CD4-positive, alpha-beta T cell treated with Interleukin-4 for 1 hour (primary cell): ENCODE measurements at regions not wholly inside any gene's neighbourhood (a gene's known extent, or its start where the extent isn't known, plus 50 kb on each side); places are given as distances from the start of the nearest gene placed in this dataset.

Source experiments
- DNase-seq, 2 donors: peaks; one replicate each; pipeline ENCODE4 v3.0.0-alpha.2; 2020 to 2022

- no peak for DNase-seq
These were observed 410.0 kb upstream of the CCDC196 start for GRCh38 chr14:66076176-66076575.

DNA sequence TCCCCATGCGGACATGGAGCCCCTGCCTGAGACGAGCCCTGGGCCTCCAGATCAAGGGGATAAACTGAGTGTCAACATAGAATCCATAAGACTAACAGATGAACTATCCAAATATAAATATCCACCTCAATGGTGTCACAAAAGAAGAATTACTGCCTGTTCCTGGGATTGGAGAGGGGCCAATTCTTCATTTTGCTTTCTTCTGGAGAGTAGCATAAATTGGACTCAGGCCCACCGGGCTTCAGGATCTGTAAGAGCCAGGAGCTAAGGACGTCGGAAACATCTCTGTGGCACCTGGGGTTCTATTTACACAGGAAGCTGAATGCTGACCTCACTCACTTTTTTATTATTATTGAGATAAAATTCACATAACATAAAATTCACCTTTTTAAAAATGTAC lies 408.2 kb upstream of the CCDC196 start:
- DNase-seq, result no peak

GRCh38 chr14:66081594-66082376 lies 404.4 kb upstream of the CCDC196 start:
- DNase-seq, result no peak

DNA sequence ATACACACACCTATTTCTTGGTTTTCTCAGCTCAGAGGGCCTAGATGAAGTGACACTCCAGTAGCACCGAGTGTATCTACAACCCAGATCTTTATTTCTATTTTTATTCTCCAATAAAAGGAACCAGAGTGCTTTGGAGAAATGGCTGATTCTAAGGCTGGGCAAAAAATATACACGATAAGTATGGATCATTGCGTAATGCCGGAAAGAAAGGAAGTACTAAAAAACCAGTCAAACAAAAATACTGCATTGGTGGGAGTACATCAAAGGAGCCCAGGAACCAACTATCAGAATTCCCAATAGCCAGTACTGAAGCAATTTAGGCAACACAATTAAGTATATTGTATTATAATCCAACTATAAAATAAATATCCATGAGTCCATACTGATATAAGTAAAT lies 400.9 kb upstream of the CCDC196 start:
- no peak for DNase-seq

GRCh38 chr14:66085665-66086064 lies 400.5 kb upstream of the CCDC196 start:
- no peak for DNase-seq

- DNase-seq, result no peak
These were observed 398.9 kb upstream of the CCDC196 start for GRCh38 chr14:66087231-66087630.

DNA sequence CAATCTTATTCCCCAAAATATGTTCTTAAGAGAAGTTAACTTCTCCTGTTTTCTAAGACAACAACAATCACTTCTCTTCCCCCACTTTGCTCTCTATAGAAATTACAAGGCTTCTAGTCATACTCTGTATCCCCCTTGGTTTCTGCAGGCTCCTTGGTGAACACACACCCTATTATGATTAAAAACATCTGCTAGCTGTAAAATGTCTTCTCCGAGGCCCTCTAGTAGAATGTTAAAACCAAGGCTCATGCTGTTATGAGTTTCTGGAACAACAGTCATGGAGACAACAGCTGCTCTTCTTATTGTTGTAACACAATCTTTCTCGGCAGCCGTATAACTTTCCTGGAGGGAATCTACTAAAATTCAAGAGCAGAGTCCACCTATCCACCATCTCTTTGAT lies 397.5 kb upstream of the CCDC196 start:
- DNase-seq, result no peak

DNA sequence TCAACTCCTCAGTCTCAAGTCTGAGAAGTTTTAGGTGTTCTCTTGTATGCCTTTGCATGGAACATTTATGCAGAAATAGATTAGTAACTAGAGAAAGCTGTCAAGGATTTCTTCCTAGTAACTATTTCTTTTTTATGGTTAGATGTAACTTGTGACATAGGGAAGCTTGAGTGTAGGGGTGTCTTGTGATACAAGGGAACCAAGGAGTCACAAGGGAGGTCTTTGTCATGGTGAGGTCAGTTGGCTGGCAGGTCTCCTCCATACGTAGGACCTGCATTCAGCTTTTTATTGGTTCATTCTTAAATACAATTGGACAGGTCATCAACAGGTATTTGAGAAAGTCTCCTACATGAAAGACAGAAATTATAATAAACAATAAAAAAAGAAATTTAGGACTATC lies 394.0 kb upstream of the CCDC196 start:
- no peak for DNase-seq

GRCh38 chr14:66092748-66093147 lies 393.4 kb upstream of the CCDC196 start:
- no peak for DNase-seq

- no peak for DNase-seq
These were observed 392.0 kb upstream of the CCDC196 start for GRCh38 chr14:66094001-66094727.

DNA sequence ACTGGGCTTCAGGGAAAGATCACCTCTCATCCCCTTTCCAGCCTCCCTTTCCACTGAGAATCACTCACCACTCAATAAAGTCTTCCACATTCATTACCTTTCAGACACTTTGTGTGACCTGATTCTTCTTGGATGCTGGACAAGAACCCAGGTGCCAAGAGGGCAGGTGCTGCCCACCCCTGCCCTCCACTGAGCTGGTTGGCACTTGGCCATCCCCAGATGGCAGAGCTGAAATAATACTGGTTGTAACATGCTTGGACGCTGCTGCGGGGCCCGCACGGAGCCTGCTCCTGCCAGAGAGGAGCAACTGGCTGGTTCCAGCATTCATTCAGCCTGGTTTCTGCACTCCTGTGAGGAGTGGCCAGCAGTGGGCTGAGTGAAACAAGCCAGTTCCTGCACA lies 386.7 kb upstream of the CCDC196 start:
- DNase-seq, result no peak

DNA sequence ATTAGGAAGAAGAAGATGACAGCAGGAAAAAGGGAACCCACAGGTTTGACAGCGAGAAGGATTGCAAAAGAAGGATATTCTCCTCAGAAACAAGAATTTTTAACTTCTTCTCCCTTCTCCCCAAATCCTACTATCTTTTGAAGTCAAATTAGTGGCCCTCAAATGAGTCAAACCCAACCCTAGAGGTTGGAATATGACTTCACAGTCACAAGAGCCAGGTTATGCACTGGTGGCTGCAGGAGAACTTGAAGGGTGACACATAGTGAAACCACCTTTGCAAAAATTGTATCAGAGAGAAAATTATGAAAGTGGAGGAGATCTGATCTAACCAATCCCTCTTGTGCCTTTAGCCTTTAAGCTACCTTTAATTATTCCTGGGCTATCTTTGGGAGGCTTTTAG lies 386.2 kb upstream of the CCDC196 start:
- DNase-seq, result no peak

- no peak for DNase-seq
These were observed 384.5 kb upstream of the CCDC196 start for GRCh38 chr14:66101662-66102061.

- no peak for DNase-seq
These were observed 381.7 kb upstream of the CCDC196 start for GRCh38 chr14:66104486-66104885.

- DNase-seq, result no peak
These were observed 380.4 kb upstream of the CCDC196 start for GRCh38 chr14:66105815-66106214.

GRCh38 chr14:66109426-66109825 lies 376.7 kb upstream of the CCDC196 start:
- no peak for DNase-seq

DNA sequence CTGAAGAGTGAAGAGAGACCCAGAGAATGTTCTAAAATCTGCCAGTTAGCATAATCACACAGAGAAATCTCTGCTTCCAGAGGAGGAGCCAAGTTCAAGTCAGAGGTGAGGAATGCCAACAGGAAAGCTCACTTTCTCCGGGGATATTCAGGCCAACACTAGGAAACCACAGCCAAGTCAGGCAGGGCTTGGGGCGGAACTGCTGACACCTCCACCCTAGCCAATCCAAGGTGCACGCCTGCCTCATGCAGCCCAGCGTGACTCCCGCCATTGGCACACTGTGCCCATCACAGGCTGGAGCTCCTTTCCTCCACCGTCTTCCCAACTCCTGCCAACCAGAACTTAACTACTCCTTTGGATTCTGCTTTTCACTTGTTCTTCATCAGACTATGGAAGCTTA lies 374.3 kb upstream of the CCDC196 start:
- DNase-seq, result no peak

DNA sequence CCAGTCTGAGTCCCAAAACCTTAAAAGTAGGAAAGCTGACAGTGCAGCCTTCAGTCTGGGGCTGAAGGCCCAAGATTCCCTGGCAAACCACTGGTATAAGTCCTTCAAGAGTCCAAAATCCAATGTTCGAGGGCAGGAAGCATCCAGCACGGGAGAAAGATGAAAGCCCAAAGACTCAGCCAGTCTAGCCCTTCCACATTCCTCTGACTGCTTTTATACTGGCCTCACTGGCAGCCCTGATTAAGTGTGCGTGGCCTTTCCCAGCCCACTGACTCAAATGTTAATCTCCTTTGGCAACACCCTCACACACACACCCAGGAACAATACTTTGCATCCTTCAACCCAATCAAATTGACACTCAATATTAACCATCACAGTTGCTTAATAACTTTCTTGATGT lies 372.1 kb upstream of the CCDC196 start:
- DNase-seq, result no peak

GRCh38 chr14:66115740-66116502 lies 370.2 kb upstream of the CCDC196 start:
- DNase-seq, result no peak

- no peak for DNase-seq
These were observed 369.4 kb upstream of the CCDC196 start for GRCh38 chr14:66116732-66117131.

GRCh38 chr14:66117600-66117999 lies 368.6 kb upstream of the CCDC196 start:
- no peak for DNase-seq

DNA sequence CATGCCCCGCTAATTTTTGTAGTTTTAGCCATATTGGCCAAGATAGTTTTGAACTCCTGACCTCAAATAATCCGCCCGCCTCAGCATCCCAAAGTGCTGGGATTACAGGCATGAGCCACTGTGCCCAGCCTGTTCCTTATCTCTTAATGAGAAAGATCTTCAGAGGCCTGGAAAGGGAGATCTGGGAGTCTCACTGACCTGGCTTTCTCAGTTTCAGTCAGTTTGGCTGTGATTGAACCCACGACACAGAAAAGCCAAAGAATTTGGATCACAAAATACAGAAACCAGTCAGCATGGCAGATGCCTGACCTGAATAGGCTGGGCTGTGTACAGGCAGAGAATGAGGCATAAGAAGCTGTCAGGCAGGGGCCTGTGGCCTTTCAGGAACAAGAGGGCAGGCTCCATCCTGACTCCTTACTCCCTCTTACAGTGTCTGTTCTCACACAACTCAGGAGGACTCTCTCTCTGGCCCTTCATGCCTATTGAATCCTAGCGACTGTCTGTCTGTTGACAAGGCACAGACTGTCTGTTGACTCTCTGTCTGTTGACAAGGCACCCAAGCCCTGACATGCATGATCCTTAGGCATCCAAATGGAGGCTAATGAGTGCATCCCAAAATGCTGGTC lies 366.5 kb upstream of the CCDC196 start:
- no peak for DNase-seq

- no peak for DNase-seq
These were observed 365.8 kb upstream of the CCDC196 start for GRCh38 chr14:66120402-66120801.
